Progenitor cell of endocrine pancreas (in vitro differentiated cells): ENCODE measurements at regions not wholly inside any gene's neighbourhood (a gene's known extent, or its start where the extent isn't known, plus 50 kb on each side); places are given as distances from the start of the nearest gene placed in this dataset.

Experiments
- DNase-seq: peaks from one replicate; pipeline ENCODE4 v3.0.0; 2021; ENCODE audit warnings: low spot score; ENCODE audit not compliant: unreplicated experiment
- H3K27ac Mint-ChIP-seq: 2 replicates; pipeline ENCODE4 v1.8.0; 2021; ENCODE audit warnings: mild to moderate bottlenecking, moderate library complexity, mixed read lengths
- H3K27me3 Mint-ChIP-seq: 2 replicates; pipeline ENCODE4 v1.8.0; 2021; ENCODE audit warnings: mixed read lengths
- H3K36me3 Mint-ChIP-seq: 2 replicates; pipeline ENCODE4 v1.8.0; 2022; ENCODE audit warnings: mixed read lengths; ENCODE audit not compliant: insufficient read depth
- H3K4me1 Mint-ChIP-seq: 2 replicates; pipeline ENCODE4 v1.8.0; 2021; ENCODE audit warnings: low read depth, mixed read lengths
- H3K4me3 Mint-ChIP-seq: 2 replicates; pipeline ENCODE4 v1.8.0; 2021; ENCODE audit warnings: low read depth, mild to moderate bottlenecking, moderate library complexity, mixed read lengths
- H3K9me3 Mint-ChIP-seq: 2 replicates; pipeline ENCODE4 v1.8.0; 2021; ENCODE audit warnings: low read depth, mixed read lengths
- TF ChIP-seq, protein P1 (sequence below): fragments of 200-600 bp; sonication (generic); IDR thresholded peaks from one replicate; pipeline ENCODE4 v1.5.0; 2021; ENCODE audit warnings: antibody characterized with exemption, mild to moderate bottlenecking; ENCODE audit not compliant: unreplicated experiment

DNA sequence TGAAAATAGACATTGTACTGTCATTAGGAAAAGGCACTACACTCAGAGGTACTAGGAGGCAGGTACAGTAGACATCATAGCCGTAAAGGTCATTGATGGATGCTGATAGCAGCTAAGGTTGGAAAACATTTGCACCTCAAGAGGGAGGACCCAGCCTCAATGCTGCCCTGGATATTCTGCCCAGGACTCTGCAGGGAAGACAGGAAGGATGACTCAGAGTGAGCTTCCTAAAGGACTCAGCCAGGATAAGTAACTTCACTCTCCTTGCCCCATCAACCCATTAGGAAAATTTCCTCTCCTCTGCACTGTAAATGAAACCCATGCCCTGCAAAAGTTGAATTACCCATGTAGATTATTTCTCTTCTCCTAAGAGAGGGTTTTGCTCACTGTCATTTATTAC lies 617.9 kb upstream of the MKI67 start:
- H3K27ac Mint-ChIP-seq: no peak overlapping the region
- no peak for DNase-seq

DNA sequence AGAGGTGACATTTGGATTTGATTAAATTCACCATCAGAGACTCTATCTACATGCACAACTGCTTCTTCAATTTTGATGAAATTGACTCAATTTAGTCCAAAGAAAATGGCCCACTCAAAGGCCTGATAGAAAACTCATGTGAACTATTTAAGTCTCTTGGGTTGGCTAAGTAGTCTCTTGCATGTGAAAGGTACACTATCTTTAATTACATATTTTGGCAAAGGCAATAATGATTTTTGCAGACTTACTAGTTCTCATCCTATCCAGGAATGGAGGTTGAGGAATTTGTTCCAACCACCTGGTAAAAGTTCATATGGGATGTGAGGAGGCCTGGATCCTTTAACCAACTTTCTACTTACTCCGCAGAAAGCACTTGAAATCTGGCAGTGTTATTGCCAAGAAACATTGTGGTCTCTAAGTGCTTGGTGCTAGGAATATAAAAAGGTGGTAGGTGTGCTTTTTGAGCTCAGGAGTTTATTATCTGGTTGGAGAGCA lies 618.6 kb upstream of the MKI67 start:
- Mint-ChIP-seq H3K4me3 (no peak overlapping the region), H3K9me3 (no peaks in the 10 kb centered on the region), H3K27me3 (peaks cover 36% of the 10 kb centered on the region), H3K4me1 (peaks cover 9% of the 10 kb centered on the region), H3K27ac (no peak overlapping the region), H3K36me3 (no peaks in the 10 kb centered on the region)
- TF ChIP-seq, protein P1, sequence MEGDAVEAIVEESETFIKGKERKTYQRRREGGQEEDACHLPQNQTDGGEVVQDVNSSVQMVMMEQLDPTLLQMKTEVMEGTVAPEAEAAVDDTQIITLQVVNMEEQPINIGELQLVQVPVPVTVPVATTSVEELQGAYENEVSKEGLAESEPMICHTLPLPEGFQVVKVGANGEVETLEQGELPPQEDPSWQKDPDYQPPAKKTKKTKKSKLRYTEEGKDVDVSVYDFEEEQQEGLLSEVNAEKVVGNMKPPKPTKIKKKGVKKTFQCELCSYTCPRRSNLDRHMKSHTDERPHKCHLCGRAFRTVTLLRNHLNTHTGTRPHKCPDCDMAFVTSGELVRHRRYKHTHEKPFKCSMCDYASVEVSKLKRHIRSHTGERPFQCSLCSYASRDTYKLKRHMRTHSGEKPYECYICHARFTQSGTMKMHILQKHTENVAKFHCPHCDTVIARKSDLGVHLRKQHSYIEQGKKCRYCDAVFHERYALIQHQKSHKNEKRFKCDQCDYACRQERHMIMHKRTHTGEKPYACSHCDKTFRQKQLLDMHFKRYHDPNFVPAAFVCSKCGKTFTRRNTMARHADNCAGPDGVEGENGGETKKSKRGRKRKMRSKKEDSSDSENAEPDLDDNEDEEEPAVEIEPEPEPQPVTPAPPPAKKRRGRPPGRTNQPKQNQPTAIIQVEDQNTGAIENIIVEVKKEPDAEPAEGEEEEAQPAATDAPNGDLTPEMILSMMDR: no peak
- DNase-seq: no peak

More for the DNA sequence above, 617.9 kb upstream of the MKI67 start:
- Mint-ChIP-seq H3K4me1 (peaks cover 9% of the 10 kb centered on the region), H3K36me3 (no peaks in the 10 kb centered on the region), H3K9me3 (no peaks in the 10 kb centered on the region), H3K27me3 (peaks cover 38% of the 10 kb centered on the region), H3K4me3 (no peak overlapping the region)
- TF ChIP-seq, protein P1: no peak

DNA sequence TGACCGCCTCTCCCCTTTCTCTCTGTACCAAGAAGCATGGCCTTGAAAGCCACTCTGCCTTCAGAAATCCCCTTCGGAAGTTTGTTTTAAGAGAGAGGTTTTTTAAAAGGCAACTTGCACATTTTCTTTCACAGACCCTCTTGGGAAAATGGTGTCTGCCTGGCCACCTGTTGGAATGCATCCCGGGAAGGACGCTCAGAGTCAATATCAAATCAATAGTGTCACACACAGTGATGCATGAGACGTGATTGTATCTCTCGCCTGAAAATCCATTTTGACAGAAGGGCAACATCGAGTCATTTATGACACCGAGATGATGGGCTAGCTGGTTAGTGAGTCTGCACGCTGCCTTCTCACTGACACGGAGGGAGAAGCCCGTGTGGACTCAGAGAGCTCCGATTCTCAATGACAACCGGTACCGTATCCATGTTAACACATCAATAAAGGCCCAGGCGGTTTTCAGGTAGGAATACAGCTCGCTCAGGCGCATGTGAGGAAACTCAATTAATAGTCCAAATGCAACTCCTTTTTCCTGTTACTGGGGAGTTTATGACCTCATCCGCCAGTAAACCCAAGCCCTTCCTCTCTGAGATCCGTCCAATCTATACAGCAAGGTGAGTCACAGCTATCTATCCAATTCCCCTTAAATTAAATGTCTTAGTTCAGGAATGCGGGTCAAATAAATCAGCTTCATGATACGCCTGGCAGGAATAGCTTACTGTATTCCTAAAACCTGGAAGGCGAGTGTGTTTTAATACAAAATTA lies 621.5 kb upstream of the MKI67 start:
- Mint-ChIP-seq H3K9me3 (peaks cover 4% of the 10 kb centered on the region), H3K4me1 (peaks cover 4% of the 10 kb centered on the region), H3K27ac (peak overlapping the region; percentile 3), H3K27me3 (peaks cover 27% of the 10 kb centered on the region), H3K36me3 (peaks cover 1% of the 10 kb centered on the region), H3K4me3 (no peak overlapping the region)
- TF ChIP-seq, protein P1: no peak
- DNase-seq: no peak

DNA sequence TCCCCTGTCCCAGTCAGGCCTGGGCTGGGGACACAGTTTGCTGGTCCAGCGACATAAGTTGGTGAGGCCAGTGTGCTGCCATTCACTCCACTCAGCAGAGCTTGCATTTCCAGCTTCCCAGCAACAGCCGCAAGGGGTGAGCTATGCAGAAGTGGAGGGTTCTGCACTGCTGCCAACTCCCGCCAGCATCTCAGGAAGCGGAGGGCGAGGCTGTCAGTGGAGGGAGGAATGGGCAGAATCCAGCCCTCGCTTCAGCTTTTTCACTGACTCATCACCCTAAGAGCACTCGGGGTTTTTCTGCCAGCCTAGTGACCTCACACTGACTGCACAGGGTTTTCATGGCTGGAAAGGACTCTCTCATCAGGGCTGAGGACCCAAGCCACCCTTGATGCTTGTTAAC lies 625.1 kb upstream of the MKI67 start:
- Mint-ChIP-seq H3K36me3 (peaks cover 1% of the 10 kb centered on the region), H3K4me1 (peaks cover 4% of the 10 kb centered on the region), H3K27me3 (peaks cover 7% of the 10 kb centered on the region), H3K27ac (no peak overlapping the region), H3K9me3 (peaks cover 7% of the 10 kb centered on the region), H3K4me3 (no peak overlapping the region)
- no peak for DNase-seq
- TF ChIP-seq, protein P1: no peak

DNA sequence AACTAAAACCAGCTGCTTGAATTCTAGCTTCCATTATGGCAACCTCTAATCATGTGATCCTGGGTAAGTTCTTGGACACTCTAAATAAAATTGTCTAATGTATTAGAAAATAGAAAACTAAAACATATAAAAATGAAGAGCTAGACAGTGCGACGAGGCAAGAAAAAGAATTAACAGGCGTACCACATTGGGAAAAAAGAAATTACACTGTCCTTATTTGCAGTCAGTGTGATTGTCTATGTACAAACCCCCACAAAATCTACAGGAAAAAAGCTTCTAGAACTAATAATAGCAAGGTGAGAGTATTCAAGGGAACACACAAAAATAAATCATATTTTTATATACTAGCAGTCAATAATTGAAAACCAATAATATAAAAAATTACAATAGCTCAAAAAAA lies 625.6 kb upstream of the MKI67 start:
- Mint-ChIP-seq H3K9me3 (peaks cover 7% of the 10 kb centered on the region), H3K4me1 (peaks cover 4% of the 10 kb centered on the region), H3K27me3 (peaks cover 7% of the 10 kb centered on the region), H3K4me3 (no peak overlapping the region), H3K36me3 (peaks cover 1% of the 10 kb centered on the region), H3K27ac (no peak overlapping the region)
- DNase-seq: no peak
- TF ChIP-seq, protein P1: no peak
